ENCODE measurements at regions not wholly inside any gene's neighbourhood (a gene's known extent, or its start where the extent isn't known, plus 50 kb on each side); places are given as distances from the start of the nearest gene placed in this dataset.
A peak's percentile ranks its signal among the peaks of the same experiment; 100 is the strongest.

GRCh38 chr5:133890776-133891280 lies 77.6 kb downstream of the C5orf15 start:
- peaks cover 0 to 5% (median 0%) of the 10 kb centered on the region in 3 donors for H3K27me3 Mint-ChIP-seq
- DNase-seq (no peak), ATAC-seq (ENCODE audit: low read depth in 2 of 2) (no peak)
- H3K4me1 Mint-ChIP-seq: peaks cover 30 to 43% (median 41%) of the 10 kb centered on the region in 3 donors
- H3K36me3 Mint-ChIP-seq: no peaks in the 10 kb centered on the region
- no peak overlapping the region for H3K27ac Mint-ChIP-seq
- peaks cover 0 to 5% (median 0%) of the 10 kb centered on the region in 7 donors for H3K9me3 Mint-ChIP-seq
- no peak overlapping the region for H3K4me3 Mint-ChIP-seq

GRCh38 chr5:133890314-133890713 lies 78.1 kb downstream of the C5orf15 start:
- Mint-ChIP-seq H3K4me1 (peaks cover 35 to 46% (median 43%) of the 10 kb centered on the region in 3 donors), H3K9me3 (peaks cover 0 to 5% (median 0%) of the 10 kb centered on the region in 7 donors), H3K27ac (peak overlapping the region in 1 of 6 donors; percentile 24), H3K27me3 (peaks cover 0 to 5% (median 0%) of the 10 kb centered on the region in 3 donors), H3K4me3 (no peak overlapping the region), H3K36me3 (no peaks in the 10 kb centered on the region)
- DNase-seq (no peak), ATAC-seq (ENCODE audit: low read depth in 2 of 2) (no peak)

GRCh38 chr5:133889271-133889905 lies 79.0 kb downstream of the C5orf15 start:
- Mint-ChIP-seq H3K4me3 (no peak overlapping the region), H3K4me1 (peaks cover 34 to 48% (median 41%) of the 10 kb centered on the region in 3 donors), H3K27me3 (peaks cover 0 to 5% (median 0%) of the 10 kb centered on the region in 3 donors), H3K27ac (no peak overlapping the region), H3K36me3 (no peaks in the 10 kb centered on the region), H3K9me3 (peaks cover 0 to 5% (median 0%) of the 10 kb centered on the region in 7 donors)
- ATAC-seq (ENCODE audit: low read depth in 2 of 2) (no peak), DNase-seq (no peak)

GRCh38 chr5:133888625-133888991 lies 79.8 kb downstream of the C5orf15 start:
- peaks cover 0 to 5% (median 0%) of the 10 kb centered on the region in 7 donors for H3K9me3 Mint-ChIP-seq
- no peak overlapping the region for H3K27ac Mint-ChIP-seq
- H3K36me3 Mint-ChIP-seq: no peaks in the 10 kb centered on the region
- DNase-seq: no peak
- no peak for ATAC-seq (ENCODE audit: low read depth in 2 of 2)
- no peak overlapping the region for H3K4me3 Mint-ChIP-seq
- H3K27me3 Mint-ChIP-seq: peaks cover 0 to 5% (median 0%) of the 10 kb centered on the region in 3 donors
- peaks cover 32 to 42% (median 37%) of the 10 kb centered on the region in 3 donors for H3K4me1 Mint-ChIP-seq

GRCh38 chr5:133885566-133885965 lies 82.9 kb downstream of the C5orf15 start:
- peaks cover 0 to 5% (median 0%) of the 10 kb centered on the region in 3 donors for H3K27me3 Mint-ChIP-seq
- H3K4me1 Mint-ChIP-seq: peaks cover 42 to 47% (median 47%) of the 10 kb centered on the region in 3 donors

GRCh38 chr5:133884569-133885311 lies 83.7 kb downstream of the C5orf15 start:
- Mint-ChIP-seq H3K27me3 (peaks cover 0 to 5% (median 0%) of the 10 kb centered on the region in 3 donors), H3K4me3 (peak overlapping the region in 2 of 8 donors; percentile 17 to 35), H3K27ac (peak overlapping the region in 2 of 6 donors; percentile 48 to 84), H3K36me3 (no peaks in the 10 kb centered on the region), H3K4me1 (peaks cover 43 to 48% (median 47%) of the 10 kb centered on the region in 3 donors), H3K9me3 (peaks cover 0 to 5% (median 0%) of the 10 kb centered on the region in 7 donors)
- no peak for DNase-seq
- no peak for ATAC-seq (ENCODE audit: low read depth in 2 of 2)

More at GRCh38 chr5:133885566-133885965, 82.9 kb downstream of the C5orf15 start:
- peak overlapping the region in 5 of 8 donors; percentile 0 to 61 (median 1) for H3K4me3 Mint-ChIP-seq
- no peak for DNase-seq
- H3K36me3 Mint-ChIP-seq: no peaks in the 10 kb centered on the region
- peak; percentile 67 to 76 for ATAC-seq (ENCODE audit: low read depth in 2 of 2)
- H3K9me3 Mint-ChIP-seq: peaks cover 0 to 5% (median 0%) of the 10 kb centered on the region in 7 donors
- peak overlapping the region in 2 of 6 donors; percentile 2 to 89 for H3K27ac Mint-ChIP-seq

GRCh38 chr5:133883916-133884315 lies 84.5 kb downstream of the C5orf15 start:
- DNase-seq (no peak), ATAC-seq (ENCODE audit: low read depth in 2 of 2) (no peak)
- H3K36me3 Mint-ChIP-seq: no peaks in the 10 kb centered on the region
- peaks cover 45 to 50% (median 47%) of the 10 kb centered on the region in 3 donors for H3K4me1 Mint-ChIP-seq
- peak overlapping the region in 1 of 6 donors; percentile 29 for H3K27ac Mint-ChIP-seq
- peaks cover 0 to 5% (median 0%) of the 10 kb centered on the region in 3 donors for H3K27me3 Mint-ChIP-seq
- peaks cover 0 to 5% (median 0%) of the 10 kb centered on the region in 7 donors for H3K9me3 Mint-ChIP-seq
- H3K4me3 Mint-ChIP-seq: no peak overlapping the region

- ATAC-seq (ENCODE audit: low read depth in 2 of 2): no peak
- no peaks in the 10 kb centered on the region for H3K27me3 Mint-ChIP-seq
- peaks cover 0 to 5% (median 0%) of the 10 kb centered on the region in 7 donors for H3K9me3 Mint-ChIP-seq
- H3K27ac Mint-ChIP-seq: peak overlapping the region in 1 of 6 donors; percentile 47
- no peak for DNase-seq
- H3K4me3 Mint-ChIP-seq: no peak overlapping the region
- no peaks in the 10 kb centered on the region for H3K36me3 Mint-ChIP-seq
- H3K4me1 Mint-ChIP-seq: peaks cover 47 to 60% (median 50%) of the 10 kb centered on the region in 3 donors
Observed at GRCh38 chr5:133882846-133883245, 85.6 kb downstream of the C5orf15 start.

- H3K27me3 Mint-ChIP-seq: no peaks in the 10 kb centered on the region
- H3K4me1 Mint-ChIP-seq: peaks cover 49 to 62% (median 53%) of the 10 kb centered on the region in 3 donors
- DNase-seq: no peak
- peak overlapping the region in 1 of 6 donors; percentile 42 for H3K27ac Mint-ChIP-seq
- H3K36me3 Mint-ChIP-seq: no peaks in the 10 kb centered on the region
- no peak for ATAC-seq (ENCODE audit: low read depth in 2 of 2)
- no peak overlapping the region for H3K4me3 Mint-ChIP-seq
- peaks cover 0 to 5% (median 0%) of the 10 kb centered on the region in 7 donors for H3K9me3 Mint-ChIP-seq
Observed at GRCh38 chr5:133882389-133882695, 86.1 kb downstream of the C5orf15 start.

GRCh38 chr5:133881576-133882388 lies 86.6 kb downstream of the C5orf15 start:
- Mint-ChIP-seq H3K4me1 (peaks cover 51 to 61% (median 54%) of the 10 kb centered on the region in 3 donors), H3K27me3 (no peaks in the 10 kb centered on the region), H3K36me3 (no peaks in the 10 kb centered on the region), H3K9me3 (peaks cover 0 to 5% (median 0%) of the 10 kb centered on the region in 7 donors), H3K4me3 (no peak overlapping the region), H3K27ac (peak overlapping the region in 4 of 6 donors; percentile 25 to 66 (median 40))
- no peak for ATAC-seq (ENCODE audit: low read depth in 2 of 2)
- no peak for DNase-seq

- no peak overlapping the region for H3K4me3 Mint-ChIP-seq
- ATAC-seq (ENCODE audit: low read depth in 2 of 2) (no peak), DNase-seq (no peak)
- H3K36me3 Mint-ChIP-seq: peaks cover 0 to 13% of the 10 kb centered on the region in 2 donors
- peaks cover 0 to 18% (median 10%) of the 10 kb centered on the region in 7 donors for H3K9me3 Mint-ChIP-seq
- H3K4me1 Mint-ChIP-seq: peaks cover 30 to 56% (median 34%) of the 10 kb centered on the region in 3 donors
- H3K27ac Mint-ChIP-seq: peak overlapping the region in 3 of 6 donors; percentile 52 to 69 (median 56)
- H3K27me3 Mint-ChIP-seq: no peaks in the 10 kb centered on the region
Observed at GRCh38 chr5:133878236-133878555, 90.2 kb downstream of the C5orf15 start.

GRCh38 chr5:133877351-133878235 lies 90.8 kb downstream of the C5orf15 start:
- peaks cover 0 to 18% (median 10%) of the 10 kb centered on the region in 7 donors for H3K9me3 Mint-ChIP-seq
- no peaks in the 10 kb centered on the region for H3K27me3 Mint-ChIP-seq
- peak overlapping the region in 2 of 6 donors; percentile 56 to 69 for H3K27ac Mint-ChIP-seq
- H3K4me1 Mint-ChIP-seq: peaks cover 30 to 56% (median 34%) of the 10 kb centered on the region in 3 donors
- H3K4me3 Mint-ChIP-seq: no peak overlapping the region
- DNase-seq (no peak), ATAC-seq (ENCODE audit: low read depth in 2 of 2) (peak; percentile 61 to 67)
- H3K36me3 Mint-ChIP-seq: peaks cover 0 to 13% of the 10 kb centered on the region in 2 donors
